ENCODE measurements at regions not wholly inside any gene's neighbourhood (a gene's known extent, or its start where the extent isn't known, plus 50 kb on each side); places are given as distances from the start of the nearest gene placed in this dataset.
A peak's percentile ranks its signal among the peaks of the same experiment; 100 is the strongest.

DNA sequence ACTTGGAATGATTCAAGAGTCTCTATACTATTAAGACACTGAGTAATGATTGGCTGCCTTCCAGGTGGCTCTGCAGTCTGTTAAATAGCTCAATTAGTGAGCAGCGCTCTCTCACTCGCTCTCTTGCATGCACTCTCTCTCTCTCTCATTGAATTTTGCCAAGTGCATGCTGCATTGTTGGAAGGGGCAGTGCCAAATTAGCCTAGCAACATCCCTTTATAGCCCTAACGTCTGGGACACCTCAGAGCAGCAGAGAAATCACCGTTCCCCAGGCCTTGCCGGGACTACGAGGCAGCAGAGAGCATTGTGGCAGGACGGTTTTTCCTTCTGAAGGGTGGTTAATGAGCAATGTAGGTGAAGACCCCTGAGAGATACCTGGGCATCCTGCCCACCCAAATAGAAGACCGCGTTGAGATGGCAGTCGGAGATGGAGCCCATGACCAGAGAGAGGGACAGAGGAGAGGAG is 447.6 kb upstream of the POU3F3 start:
- peak; percentile 31 for DNase-seq (ENCODE audit: low spot score)

DNA sequence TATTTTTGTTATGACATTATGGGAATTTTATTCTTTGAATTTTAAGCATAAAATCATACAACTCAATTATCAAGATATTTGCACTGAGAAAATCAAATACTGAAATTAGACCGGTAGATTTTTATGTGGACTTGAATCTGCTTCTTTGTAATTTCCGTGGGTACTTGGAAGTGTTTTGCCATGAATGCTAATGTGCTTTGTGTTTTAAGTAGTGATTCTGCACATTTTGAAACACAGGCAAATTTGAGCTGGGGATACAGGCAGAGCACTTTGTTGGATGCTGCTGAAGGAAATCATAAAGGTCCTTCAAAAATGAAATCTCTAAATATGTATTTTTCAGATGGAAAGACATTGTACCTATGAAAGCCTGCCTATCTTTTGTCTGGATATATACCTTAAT is 446.3 kb upstream of the POU3F3 start:
- DNase-seq (ENCODE audit: low spot score), result no peak

DNA sequence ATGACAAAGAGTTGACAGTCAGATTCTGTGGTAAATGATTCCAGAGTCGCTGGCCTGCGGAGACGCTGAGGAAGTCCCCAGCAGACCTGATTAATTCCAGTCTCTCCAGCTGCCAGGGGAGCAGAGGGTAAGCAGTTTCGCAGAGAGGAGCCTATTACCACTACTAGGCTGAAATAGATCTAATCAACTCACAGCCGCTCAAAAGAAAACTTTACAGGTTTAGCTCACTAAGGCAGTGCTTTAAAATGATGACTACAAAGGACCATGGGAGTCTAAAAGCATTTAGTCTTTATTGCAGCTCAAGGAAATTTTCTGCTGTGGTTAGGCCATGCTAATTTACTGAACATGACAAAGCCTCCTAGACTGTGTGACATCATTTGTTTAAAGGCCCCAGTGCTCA is 445.6 kb upstream of the POU3F3 start:
- DNase-seq (ENCODE audit: low spot score), result no peak

DNA sequence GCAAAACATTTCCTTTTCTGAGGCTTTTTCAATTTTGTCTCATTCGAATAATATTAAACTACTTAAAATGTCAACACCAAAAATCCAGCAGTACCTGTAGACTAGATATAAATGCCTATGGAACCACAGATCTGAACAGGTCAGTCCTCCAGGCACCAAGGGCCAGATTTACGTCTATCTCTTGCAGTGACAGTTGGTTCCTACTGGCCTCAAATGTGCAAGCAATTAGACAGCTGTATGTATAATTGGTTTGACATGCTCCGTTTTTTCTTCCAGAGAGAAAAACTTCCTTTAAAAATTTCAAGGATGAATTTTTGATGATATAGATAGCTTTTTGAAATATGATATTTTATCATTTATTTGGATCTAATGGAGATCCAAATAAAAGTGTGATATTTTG is 443.8 kb upstream of the POU3F3 start:
- no peak for DNase-seq (ENCODE audit: low spot score)

DNA sequence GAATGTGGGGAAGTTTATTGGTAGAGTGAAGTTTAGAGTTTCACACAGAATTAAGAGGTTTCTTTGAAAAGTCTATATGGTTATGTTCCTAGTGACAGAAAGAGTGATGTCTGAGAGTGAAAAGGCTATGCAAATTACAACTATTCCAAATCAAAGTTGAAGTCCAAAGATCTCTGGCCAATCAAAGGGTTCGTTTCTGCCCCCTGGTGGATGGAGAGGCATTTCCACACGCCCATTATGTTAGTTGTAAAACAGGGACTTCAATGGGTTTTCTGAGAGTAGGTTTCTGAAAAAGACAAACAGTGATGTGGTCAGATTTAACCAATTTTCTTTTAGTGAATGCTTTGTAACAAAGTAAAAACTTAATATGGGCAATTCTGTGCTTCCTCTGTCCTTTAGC is 441.5 kb upstream of the POU3F3 start:
- peak; percentile 9 for DNase-seq (ENCODE audit: low spot score)

DNA sequence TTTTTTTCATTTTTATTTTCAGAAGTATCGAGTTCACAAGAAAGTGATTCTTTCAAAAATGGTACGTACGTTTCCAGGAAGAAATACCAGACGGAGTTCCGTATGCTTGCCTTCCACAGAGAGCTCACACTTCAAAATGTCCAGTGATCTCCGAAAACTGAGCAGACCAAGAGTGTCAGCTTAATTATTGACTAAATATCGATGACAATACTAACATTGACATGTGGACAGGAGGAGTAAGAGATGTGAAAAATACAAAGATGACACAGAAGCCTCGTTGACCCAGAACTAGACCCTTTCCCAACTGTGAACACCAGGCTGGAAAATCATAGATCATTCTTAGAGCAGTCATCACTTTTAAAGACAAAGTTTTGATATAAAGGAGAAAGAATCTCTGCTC is 440.0 kb upstream of the POU3F3 start:
- no peak for DNase-seq (ENCODE audit: low spot score)

DNA sequence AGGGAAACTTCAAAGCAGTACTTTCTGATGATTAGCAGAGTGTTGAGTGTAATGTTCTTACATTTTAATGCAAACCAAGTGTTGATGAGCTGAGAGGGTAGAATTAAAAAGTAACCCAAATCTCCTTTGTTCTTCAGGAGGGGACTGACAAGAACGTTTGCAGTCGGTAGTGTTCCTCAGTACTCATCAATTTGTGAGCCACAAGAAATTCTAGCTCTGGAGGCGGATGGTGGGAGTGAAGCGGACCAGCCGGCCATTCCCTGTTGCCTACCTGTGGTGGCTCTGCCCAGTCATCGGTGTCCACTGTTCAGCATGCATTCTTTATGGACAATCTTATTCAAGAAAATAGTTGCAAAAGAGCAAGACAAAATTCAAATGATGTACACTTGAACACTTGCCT is 438.6 kb upstream of the POU3F3 start:
- DNase-seq (ENCODE audit: low spot score), result no peak

DNA sequence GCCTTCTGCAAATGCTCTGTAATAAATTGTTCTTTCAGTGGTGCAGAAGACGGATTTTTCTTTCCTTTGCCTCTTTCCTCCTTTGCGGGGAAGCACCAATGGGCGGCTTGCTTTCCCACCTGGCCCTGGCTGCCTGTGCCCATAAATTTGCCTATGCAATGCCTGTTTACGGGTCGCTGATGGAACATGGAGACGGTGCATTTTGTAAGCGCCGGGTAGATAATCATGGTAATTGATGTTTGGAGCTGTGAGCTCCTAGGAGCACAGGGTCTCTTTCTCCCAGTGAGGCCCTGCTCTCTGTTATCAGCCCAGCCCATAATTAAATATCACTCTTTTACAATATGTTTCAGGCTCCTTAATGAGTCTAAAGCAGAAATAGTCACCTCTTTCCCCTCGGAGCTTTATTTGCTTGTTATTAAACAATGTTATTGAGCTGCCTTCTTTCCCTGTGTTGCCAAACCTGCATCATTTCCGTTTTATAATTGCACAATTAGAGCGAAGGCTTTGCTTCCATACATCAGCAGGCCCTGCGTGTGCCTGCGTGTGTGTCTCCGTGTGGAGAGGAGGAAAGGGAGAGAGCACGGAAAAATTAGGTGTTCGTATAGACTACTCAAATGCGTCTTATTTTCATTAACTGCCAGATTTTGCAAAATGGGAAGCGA is 437.4 kb upstream of the POU3F3 start:
- no peak for DNase-seq (ENCODE audit: low spot score)

DNA sequence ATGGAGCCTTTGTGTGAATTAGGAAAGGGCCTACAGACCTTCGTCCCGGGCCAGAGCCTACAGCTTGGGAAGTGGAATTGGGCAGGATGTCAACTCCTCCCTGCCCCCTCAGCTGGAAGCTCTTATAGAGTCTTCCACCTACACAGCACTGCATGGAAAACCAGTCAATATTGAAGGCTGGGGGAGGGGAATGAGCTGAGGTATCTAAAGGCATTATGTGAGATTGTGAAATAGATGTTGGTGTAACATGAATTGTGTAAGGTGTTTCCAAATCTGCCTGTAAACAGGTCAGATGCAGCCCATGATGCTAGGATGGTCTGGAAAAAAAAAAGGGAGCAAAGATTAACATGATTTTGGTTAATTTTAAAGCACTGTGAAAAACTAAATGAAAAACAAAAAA is 433.5 kb upstream of the POU3F3 start:
- no peak for DNase-seq (ENCODE audit: low spot score)

DNA sequence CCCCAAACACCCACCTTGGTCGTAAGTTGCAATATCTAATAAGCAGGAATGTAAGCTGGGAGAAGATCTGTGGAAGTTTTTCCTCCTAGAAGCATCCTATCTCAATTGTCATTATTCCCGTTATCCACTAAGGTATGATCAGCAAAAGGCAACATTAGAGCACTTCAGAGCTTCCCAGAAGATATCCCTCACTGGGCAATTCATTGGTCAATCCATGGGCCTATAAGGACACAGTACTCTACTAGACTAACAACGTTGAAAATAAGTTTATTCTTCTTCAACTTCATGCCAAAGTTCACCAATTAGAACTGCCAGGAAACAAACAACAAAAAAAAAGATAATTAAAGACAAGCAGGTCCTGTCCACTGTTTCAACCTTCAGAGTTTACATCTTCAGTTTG is 433.0 kb upstream of the POU3F3 start:
- DNase-seq (ENCODE audit: low spot score), result no peak

DNA sequence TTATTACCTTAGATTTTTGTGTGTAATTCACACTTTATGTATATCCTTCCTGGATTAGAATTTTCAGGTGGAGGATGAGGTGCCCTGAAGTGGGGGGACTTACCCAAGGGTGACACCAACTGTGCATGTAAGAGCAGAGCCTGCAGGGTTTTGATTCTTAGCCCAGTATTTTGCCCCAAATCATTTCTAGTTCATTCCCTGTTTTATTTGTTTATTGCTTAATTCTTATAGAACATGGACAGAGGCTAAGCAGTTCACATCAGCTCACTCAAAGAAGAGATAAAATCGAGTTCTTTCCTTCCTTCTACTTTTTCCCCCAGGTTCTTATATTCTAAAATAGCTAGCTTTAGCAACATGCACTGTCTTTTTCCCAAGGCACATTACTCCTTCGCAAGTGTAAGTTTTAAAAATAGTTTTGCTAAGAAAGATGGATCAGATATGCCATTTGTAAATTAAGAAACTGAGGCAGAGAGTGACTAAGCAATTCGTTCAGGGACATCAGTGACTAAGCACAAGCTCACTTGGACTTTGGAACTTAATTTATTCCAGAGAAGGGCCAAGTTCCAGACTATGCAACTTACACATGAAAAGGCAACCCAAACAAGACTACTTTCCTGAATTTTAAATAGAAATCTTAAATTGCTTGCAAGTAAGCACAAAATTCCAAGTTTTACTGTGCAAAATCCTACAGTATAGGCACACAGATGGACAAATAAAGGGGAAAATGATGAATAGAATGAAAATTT is 427.9 kb upstream of the POU3F3 start:
- DNase-seq (ENCODE audit: low spot score), result no peak

DNA sequence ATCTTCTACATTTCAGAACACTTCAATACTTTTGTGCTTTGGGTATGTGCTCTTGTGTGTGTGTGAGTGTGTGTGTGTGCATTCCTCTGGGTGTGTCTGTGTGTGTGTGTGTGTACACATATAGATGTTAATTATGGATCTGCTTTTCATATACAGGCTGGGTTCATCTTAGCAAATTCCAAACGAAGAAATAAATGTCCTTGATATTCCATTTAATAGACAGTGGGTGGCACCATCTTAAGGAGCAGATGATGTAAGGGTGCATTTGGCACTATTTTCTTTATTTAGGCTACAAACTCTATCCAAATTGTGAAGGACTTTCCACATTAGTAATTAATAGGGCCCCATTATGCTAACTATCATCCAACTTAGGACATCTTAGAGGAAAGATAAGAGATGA is 425.8 kb upstream of the POU3F3 start:
- no peak for DNase-seq (ENCODE audit: low spot score)

DNA sequence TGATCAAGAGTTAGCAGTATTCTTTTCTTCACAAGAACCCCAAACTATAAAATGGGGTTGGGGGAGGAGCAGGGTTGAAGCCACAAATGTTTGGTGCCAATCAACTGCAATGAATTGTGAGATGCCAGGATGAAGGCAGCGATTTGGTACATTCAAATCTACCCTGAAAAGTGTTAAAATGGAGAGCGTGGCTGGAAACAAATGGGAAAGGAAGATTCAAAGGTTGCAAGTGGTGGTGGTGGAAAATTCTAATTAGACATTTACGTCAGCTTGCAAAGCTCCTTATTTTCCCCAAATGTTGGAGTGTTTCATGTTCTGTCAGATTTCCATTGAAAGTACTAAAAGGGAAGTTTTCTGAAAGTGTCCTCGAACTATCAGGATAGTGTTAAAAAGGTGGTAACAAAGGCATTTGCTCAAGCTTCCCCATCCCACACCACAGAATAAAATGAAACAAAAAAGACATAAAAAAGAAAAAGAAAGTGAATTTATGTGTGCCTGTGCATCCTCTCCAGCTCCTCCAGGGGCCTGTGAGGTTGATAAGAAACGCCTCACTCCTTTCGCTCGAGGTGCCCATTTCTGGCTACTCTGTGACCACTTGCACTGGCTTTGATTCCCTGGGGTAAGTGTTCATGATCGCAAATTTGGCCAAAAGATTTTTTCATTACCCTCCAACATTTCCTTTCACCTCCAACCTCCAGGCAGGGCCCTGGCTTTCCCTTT is 424.1 kb upstream of the POU3F3 start:
- no peak for DNase-seq (ENCODE audit: low spot score)

DNA sequence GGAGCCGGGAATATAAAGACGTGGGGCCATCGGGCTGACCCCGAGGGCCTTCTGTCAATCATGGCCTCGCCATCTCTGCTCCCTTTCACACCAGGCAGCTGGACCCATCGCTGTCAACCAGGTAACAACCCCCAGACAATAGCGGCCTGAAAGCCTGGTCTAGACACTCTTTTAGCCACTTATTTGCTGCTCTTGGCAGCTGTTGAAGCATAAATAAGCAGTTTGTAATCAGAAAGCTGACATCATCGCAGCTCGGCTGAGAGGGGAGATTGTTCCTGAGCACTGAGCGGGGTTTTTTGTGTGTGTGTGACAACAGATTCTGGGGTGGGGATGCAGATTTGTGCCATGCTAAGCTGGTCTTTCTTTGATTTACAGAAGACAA is 423.6 kb upstream of the POU3F3 start:
- no peak for DNase-seq (ENCODE audit: low spot score)

DNA sequence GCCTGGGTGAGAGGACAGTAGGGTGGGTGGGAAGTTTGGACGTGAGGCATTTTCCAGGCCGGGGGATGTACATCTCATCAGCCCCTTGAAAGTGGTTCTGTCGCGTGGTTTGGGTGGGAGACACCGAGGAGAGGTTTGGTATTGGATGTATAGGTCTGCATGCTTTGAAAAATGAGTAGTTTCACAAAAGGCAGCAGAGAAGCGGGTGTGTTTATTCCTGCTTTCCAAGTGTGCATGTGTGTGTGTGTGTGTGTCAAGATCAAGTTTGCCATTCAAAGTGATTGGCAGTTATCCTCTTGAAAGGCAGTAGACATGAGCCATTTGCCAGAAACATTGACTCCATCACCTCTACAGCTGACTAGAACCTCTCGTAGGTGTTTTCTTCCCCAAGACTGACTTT is 423.1 kb upstream of the POU3F3 start:
- no peak for DNase-seq (ENCODE audit: low spot score)

DNA sequence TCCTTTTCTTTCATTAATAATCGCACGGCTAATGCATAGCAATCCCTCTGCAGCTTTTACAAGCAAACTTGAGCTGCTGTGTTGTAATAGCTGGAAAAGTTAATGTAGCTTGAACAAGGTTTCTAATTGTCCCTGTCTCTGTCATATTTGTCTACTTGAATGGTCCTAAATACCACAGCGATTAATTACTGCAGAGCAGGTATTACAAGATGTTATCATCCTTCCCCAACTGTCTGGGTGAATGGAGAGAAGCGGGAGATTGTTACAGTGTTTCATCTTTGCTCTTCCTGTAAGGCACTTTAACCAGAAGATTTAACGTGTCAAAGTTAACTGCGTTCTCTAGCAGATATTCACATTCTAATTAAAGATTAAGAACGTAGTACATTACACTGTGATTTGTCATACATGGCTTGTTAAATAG is 422.2 kb upstream of the POU3F3 start:
- no peak for DNase-seq (ENCODE audit: low spot score)

DNA sequence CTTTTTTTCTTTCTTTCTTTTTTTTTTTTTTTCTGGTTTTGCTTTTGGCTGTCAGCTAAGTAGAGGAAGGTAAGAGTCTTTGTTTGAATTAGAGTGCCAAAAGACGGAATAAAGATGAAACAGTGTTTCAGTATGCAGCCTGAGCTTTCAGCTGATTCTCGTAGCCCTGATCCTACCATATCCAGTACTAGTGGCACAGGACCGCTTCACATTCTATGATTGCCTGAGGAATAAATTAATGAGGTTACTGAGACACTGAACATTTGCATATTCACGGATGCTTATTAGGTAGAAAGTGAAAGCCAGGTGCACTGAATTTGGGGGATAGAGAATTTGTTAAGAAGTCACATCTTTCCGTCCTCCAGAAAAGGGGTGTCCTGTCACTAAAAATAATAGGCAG is 421.5 kb upstream of the POU3F3 start:
- DNase-seq (ENCODE audit: low spot score), result no peak

DNA sequence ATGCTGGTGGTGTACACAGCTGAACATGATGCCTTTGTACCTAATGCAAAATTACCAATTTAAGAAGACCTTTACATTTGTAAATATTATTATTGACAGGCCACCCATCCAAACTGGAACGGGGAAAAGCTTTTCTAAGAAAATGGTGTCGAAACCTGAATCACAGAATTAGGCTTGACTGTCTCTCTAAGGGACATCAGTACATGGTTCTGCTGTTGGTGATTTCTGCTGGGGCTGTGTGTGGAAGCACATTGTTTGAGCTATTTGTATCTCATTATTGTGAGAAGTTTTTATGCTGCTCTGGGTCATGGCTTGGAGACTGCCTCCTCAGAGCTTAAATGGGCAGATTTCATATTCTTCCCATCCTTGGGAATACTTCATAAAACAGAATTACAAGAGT is 420.9 kb upstream of the POU3F3 start:
- no peak for DNase-seq (ENCODE audit: low spot score)

DNA sequence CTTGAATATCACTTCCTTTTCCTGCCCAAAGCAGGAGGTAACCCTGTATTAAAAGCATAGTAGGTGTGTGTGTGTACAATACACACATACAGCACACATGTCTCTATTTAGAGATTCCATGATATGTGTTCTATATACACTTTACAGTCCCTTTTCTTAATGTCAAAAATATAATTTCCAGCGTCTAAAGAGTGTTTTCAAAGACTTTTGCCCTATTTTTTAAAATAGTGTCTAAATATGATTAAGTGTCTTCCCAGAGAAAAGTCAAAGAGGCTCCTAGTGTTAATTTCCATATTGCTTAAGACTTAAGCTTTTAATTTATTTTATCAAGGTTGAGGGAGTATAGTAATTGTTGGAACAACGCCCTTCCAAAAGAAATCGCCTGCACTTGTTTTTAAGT is 420.3 kb upstream of the POU3F3 start:
- no peak for DNase-seq (ENCODE audit: low spot score)

DNA sequence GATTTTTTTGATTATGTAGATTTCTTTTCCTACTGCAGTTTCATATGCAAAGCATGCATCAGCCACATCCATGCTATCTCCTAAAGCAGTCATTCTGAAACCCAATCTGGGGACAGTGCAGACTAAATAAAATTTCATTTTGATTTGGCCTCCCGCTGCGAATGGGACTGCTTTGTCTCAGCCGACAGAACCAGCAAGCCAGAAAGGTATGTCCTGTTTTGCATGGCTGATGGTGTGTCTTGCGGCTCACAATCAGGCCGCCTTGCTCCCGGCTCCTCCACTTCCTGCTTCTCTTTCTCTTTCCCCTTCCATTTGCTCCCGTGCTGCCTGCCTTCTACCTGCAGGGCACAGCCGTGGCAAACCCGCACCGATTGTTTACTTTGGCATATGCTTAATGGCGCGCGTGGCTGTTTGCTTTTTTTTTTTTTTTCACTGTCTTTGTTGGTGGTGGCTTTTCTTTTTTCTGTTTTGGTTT is 419.6 kb upstream of the POU3F3 start:
- peak; percentile 24 for DNase-seq (ENCODE audit: low spot score)

DNA sequence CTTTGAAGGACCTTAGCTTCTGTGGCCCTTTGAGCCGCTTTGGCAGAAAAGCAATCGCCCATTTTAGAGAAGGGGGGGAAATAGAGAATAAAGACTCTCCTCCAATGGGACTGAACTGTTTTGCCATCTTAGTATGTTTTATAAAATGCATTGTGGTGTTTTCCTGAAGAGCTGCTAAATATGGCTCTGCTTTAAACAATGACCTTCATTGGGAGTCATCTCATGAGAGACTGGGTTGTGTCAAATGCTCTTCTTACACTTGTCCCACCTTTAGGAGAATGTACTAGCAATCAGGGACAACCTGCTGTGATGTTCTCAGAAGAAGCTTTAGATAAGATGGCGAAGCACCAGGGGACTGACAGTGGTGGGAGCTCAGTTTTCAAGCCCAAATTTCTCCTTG is 418.9 kb upstream of the POU3F3 start:
- DNase-seq (ENCODE audit: low spot score), result no peak

DNA sequence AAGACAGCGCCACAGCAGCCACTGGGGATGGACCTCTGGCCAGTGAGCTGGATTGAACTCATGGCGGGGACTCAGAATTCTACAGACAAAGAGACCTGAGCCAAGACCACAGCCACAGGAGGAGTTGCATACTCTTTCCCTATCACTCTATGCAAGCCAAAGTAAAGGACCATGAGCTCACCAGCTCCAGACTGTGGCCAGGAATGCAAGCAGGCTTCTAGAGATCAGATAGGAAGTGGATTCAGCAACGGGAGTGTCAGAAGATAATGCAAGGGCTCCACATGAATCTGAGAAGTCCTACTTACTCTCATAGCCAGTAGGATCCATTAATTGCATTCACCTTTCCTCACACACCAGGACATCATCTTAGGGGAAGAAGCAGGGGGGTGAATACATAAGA is 415.4 kb upstream of the POU3F3 start:
- DNase-seq (ENCODE audit: low spot score), result no peak

DNA sequence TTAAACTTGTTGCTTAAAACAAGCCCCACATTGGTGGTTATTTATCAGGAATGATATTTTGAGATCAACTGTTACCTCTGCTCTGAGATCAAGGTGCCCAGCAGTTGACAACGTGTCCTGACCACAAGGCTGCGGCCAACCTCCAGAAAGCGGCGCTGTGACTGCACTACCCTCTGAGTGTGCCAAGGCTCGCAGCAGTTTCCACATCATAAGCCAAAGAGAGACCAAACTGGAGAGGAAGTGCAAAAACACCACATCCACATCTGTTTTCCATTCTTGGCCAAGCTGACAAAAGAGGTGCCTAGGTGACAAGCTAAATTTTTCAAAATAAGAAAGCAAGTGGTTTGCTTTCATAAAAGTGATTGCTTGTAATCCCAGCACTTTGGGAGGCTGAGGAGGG is 410.8 kb upstream of the POU3F3 start:
- DNase-seq (ENCODE audit: low spot score), result no peak
